Adrenal gland (tissue), 9 donors: ENCODE measurements at regions not wholly inside any gene's neighbourhood (a gene's known extent, or its start where the extent isn't known, plus 50 kb on each side); places are given as distances from the start of the nearest gene placed in this dataset.

Source experiments
- DNase-seq, 7 donors: peaks; one replicate each; pipeline ENCODE4 v3.0.0-alpha.2; 2019 to 2020
- H3K27ac ChIP-seq, 5 donors: fragments of 200-600 bp; sonication (generic) in 4 of 5; 1 replicate in 3 of 5; 2 replicates in 2 of 5; pipeline versions ENCODE4 v1.5.1 to v1.8.0; 2016 to 2020; ENCODE audit warnings: mild to moderate bottlenecking in 1 of 5
- H3K27me3 ChIP-seq: fragments of 200-600 bp; 2 replicates; pipeline ENCODE4 v1.8.0; 2021
- H3K36me3 ChIP-seq, 2 donors: fragments of 200-600 bp; replicated peaks in 1 of 2; 1 replicate in 1 of 2; 2 replicates in 1 of 2; pipeline versions ENCODE4 v1.5.1 to v1.8.0; 2018 to 2022
- H3K4me1 ChIP-seq, 2 donors: fragments of 200-600 bp; replicated peaks in 1 of 2; 1 replicate in 1 of 2; 2 replicates in 1 of 2; pipeline versions ENCODE4 v1.5.1 to v1.8.0; 2018 to 2021
- H3K4me3 ChIP-seq, 4 donors: fragments of 200-600 bp; sonication (generic) in 3 of 4; one replicate each; pipeline ENCODE4 v1.5.1; 2016 to 2018
- H3K9me3 ChIP-seq, 3 donors: fragments of 200-600 bp; sonication (generic) in 1 of 3; replicated peaks in 1 of 3; 1 replicate in 2 of 3; 2 replicates in 1 of 3; pipeline versions ENCODE4 v1.5.1 to v1.8.0; 2016 to 2021
- POLR2A ChIP-seq, 2 donors: fragments of 450-650 bp; IDR thresholded peaks; one replicate each; pipeline ENCODE4 v1.6.1; 2017; ENCODE audit warnings: antibody characterized with exemption in 2 of 2, mild to moderate bottlenecking in 2 of 2, moderate library complexity in 1 of 2
- WGBS, 4 donors: extraction: QIAGEN DNeasy Blood & Tissue Kit in 2 of 4; methylation state at CpG; one replicate each; pipeline versions ENCODE4 v1.1.5 to v1.1.7; 2013 to 2017; 5-methylcytosine and 5-hydroxymethylcytosine counted together
- intact Hi-C, 2 donors: fragments of 100-400 bp; cut with DNase I; formaldehyde crosslinking; loops; one replicate each; pipeline versions ENCODE4 v1.14.1 to v1.15.0; 2022 to 2023
- TF ChIP-seq, protein P1 (sequence below), 6 experiments: fragments of 450-650 bp in 4 of 6; fragments of 200-600 bp in 2 of 6; sonication (generic) in 1 of 6; IDR thresholded peaks; 1 replicate in 5 of 6; 2 replicates in 1 of 6; pipeline versions ENCODE4 v1.5.1 to v1.8.0; 2016 to 2021; ENCODE audit warnings: antibody characterized with exemption in 6 of 6, mild to moderate bottlenecking in 2 of 6, moderate library complexity in 1 of 6
- donor health status: healthy with polysubstance abuse.
- donor health status: Bipolar disorder and iron deficiency.
- donor health status: DM: yes; HTN: yes; CAD: no.
- donor health status: DM: no; HTN: no; CAD: no.
- donor health status: DM: no; HTN: no; CAD: no.

DNA sequence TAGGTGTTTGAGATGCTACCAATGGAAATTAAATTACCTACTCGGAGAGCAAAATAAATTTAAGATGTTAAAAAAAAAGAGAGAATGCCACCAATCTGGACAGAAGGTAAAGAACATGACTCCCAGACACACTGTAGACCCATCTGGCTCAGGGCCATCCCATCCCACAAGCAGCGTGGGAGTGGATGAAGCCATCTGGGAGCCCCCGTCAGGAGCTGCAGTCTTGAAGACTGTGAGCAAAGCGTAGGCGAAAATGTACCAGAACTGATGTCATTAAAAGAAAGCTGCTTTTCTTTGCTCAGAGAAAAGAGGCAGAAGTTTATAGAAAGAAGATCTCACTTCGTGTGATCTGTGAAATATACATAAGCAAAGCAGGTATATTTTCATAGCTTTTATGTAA is 815.7 kb downstream of the QKI start:
- no peak for DNase-seq
- Histone ChIP-seq H3K27ac (no peak overlapping the region), H3K4me3 (no peak overlapping the region), H3K27me3 (no peaks in the 10 kb centered on the region), H3K4me1 (no peaks in the 10 kb centered on the region), H3K9me3 (no peaks in the 10 kb centered on the region), H3K36me3 (no peaks in the 10 kb centered on the region)
- 79 to 87% (median 83%) methylated on average over 6 of the region's 6 CpGs for WGBS, 4 donors
- intact Hi-C loops: no loop called here
- TF ChIP-seq POLR2A (IDR thresholded peaks at IDR 0.05): no peak
- TF ChIP-seq, protein P1, sequence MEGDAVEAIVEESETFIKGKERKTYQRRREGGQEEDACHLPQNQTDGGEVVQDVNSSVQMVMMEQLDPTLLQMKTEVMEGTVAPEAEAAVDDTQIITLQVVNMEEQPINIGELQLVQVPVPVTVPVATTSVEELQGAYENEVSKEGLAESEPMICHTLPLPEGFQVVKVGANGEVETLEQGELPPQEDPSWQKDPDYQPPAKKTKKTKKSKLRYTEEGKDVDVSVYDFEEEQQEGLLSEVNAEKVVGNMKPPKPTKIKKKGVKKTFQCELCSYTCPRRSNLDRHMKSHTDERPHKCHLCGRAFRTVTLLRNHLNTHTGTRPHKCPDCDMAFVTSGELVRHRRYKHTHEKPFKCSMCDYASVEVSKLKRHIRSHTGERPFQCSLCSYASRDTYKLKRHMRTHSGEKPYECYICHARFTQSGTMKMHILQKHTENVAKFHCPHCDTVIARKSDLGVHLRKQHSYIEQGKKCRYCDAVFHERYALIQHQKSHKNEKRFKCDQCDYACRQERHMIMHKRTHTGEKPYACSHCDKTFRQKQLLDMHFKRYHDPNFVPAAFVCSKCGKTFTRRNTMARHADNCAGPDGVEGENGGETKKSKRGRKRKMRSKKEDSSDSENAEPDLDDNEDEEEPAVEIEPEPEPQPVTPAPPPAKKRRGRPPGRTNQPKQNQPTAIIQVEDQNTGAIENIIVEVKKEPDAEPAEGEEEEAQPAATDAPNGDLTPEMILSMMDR (IDR thresholded peaks at IDR 0.05): no peak

DNA sequence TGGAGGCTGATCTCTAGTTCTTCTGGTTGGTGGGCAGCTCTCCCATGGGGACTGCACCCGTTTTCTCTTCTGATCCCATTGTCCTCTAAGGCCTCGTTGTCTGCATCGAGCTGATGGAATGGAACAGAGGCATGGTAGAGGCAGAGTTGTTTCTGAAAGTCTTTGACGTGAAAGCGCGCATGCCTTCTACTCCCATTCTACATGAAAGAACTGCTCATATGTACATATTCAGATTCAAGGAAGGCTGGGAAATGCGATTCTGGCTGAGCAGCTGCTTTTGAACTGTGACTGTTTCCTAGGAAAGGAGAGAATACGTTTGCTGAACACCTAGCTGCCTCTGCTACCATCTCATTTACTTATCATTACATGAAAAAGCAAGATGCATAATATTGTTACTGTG is 815.2 kb downstream of the QKI start:
- no peaks in the 10 kb centered on the region for H3K36me3 ChIP-seq
- intact Hi-C loops: no loop called here
- H3K27me3 ChIP-seq: no peaks in the 10 kb centered on the region
- no peaks in the 10 kb centered on the region for H3K9me3 ChIP-seq
- no peak overlapping the region for H3K4me3 ChIP-seq
- DNase-seq: no peak
- 82 to 84% (median 83%) methylated on average over 8 of the region's 8 CpGs for WGBS, 4 donors
- no peak overlapping the region for H3K27ac ChIP-seq
- no peaks in the 10 kb centered on the region for H3K4me1 ChIP-seq
- no peak for TF ChIP-seq POLR2A (IDR thresholded peaks at IDR 0.05)
- TF ChIP-seq, protein P1 (IDR thresholded peaks at IDR 0.05): no peak

DNA sequence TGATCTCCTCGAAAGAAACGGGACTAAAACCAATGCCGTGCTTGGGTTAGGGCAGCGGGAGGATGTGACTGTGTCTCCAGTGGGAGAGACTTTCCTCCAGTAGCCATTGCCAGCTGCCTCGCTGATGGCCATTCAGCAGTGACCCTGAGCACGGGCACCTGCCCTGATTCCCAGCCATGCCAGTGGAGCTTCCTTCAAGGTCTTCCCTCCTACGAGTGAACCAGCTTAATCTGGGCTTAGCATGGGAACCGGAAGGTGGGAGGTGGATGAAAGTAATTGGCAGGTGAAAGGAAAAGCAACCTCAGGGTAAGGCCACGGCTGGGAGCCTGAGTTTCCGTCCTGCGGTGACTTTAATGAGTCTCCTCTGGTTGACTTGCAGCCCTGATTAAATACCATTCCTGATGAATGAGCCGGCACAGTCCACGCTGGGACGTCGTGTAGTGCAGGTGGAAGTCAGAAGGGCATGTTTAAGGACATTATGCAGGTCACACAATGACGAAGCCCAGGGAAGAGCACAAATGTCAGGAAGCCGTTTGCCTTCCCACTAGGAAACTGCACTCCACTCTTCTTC is 813.5 kb downstream of the QKI start:
- Histone ChIP-seq H3K27ac (no peak overlapping the region), H3K36me3 (no peaks in the 10 kb centered on the region), H3K4me1 (no peaks in the 10 kb centered on the region), H3K9me3 (no peaks in the 10 kb centered on the region), H3K4me3 (no peak overlapping the region), H3K27me3 (no peaks in the 10 kb centered on the region)
- no peak for DNase-seq
- TF ChIP-seq POLR2A (IDR thresholded peaks at IDR 0.05): no peak
- TF ChIP-seq, protein P1 (IDR thresholded peaks at IDR 0.05): no peak
- intact Hi-C loops: no loop called here
- 62 to 68% (median 67%) methylated on average over 16 to 17 of the region's 17 CpGs for WGBS, 4 donors

DNA sequence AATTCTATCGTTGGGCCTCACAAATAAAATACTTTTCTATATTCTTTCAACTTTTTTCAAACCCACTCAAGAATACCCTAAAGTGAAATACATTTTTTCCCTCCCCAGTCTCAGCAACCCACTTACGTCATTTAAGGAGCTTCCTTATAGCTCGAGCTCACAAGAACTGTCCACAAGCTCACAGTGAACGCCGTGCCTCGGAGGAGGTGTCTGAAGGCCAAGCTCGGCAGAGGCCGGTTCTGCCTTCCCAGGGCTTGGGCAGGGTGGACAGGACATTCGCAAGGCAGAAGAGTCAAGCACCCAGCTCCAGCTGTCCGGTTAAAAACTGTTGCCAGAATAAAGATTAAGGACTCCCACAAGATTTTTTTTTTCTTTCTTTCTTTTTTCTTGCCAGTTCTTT is 802.3 kb downstream of the QKI start:
- no peaks in the 10 kb centered on the region for H3K9me3 ChIP-seq
- TF ChIP-seq, protein P1 (IDR thresholded peaks at IDR 0.05): no peak
- no peak for TF ChIP-seq POLR2A (IDR thresholded peaks at IDR 0.05)
- H3K36me3 ChIP-seq: no peaks in the 10 kb centered on the region
- no peak for DNase-seq
- WGBS, 4 donors: 80 to 85% (median 83%) methylated on average over 10 of the region's 10 CpGs
- no peaks in the 10 kb centered on the region for H3K4me1 ChIP-seq
- H3K27ac ChIP-seq: no peak overlapping the region
- H3K27me3 ChIP-seq: no peaks in the 10 kb centered on the region
- H3K4me3 ChIP-seq: no peak overlapping the region
- intact Hi-C loops: no loop called here
